ENCODE measurements at regions not wholly inside any gene's neighbourhood (a gene's known extent, or its start where the extent isn't known, plus 50 kb on each side); places are given as distances from the start of the nearest gene placed in this dataset.

DNA sequence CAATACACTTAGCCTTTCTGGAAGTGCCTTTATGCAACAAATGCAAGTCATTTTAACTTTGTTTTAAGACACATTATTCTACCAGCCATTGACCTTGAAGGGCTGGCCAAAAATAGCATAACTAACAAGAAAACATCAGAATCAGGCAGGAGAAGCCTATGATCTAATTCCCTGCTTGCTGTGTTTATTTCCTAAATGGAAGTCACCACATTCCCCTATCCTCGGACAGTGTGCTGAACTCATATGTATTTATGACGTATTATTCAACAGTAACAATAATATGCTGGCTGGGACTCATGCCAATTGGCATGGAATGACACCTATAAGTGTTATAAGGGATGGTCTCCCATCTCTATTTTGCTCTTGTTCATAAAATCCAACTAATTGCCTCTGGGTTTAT is 140.7 kb downstream of the MAP3K7 start:
- TF ChIP-seq, protein P1, sequence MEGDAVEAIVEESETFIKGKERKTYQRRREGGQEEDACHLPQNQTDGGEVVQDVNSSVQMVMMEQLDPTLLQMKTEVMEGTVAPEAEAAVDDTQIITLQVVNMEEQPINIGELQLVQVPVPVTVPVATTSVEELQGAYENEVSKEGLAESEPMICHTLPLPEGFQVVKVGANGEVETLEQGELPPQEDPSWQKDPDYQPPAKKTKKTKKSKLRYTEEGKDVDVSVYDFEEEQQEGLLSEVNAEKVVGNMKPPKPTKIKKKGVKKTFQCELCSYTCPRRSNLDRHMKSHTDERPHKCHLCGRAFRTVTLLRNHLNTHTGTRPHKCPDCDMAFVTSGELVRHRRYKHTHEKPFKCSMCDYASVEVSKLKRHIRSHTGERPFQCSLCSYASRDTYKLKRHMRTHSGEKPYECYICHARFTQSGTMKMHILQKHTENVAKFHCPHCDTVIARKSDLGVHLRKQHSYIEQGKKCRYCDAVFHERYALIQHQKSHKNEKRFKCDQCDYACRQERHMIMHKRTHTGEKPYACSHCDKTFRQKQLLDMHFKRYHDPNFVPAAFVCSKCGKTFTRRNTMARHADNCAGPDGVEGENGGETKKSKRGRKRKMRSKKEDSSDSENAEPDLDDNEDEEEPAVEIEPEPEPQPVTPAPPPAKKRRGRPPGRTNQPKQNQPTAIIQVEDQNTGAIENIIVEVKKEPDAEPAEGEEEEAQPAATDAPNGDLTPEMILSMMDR (IDR thresholded peaks at IDR 0.05): no peak
- no peak for TF ChIP-seq POLR2A (IDR thresholded peaks at IDR 0.05)

All from uterus (tissue), 2 donors.